GM12873 (cell line): ENCODE measurements at regions not wholly inside any gene's neighbourhood (a gene's known extent, or its start where the extent isn't known, plus 50 kb on each side); places are given as distances from the start of the nearest gene placed in this dataset.

ENCODE experiments used
- CTCF ChIP-seq: IDR thresholded peaks from 2 replicates; pipeline ENCODE4 v1.5.1; 2012; ENCODE audit warnings: low read depth, mild to moderate bottlenecking, moderate library complexity, low read length, control low read depth; ENCODE audit not compliant: insufficient read depth; ENCODE audit errors: missing control alignments

- no peak for TF ChIP-seq CTCF
These were observed 1616.2 kb upstream of the B3GALT2 start for GRCh38 chr1:194802572-194802971.

- no peak for TF ChIP-seq CTCF
These were observed 1609.6 kb upstream of the B3GALT2 start for GRCh38 chr1:194795917-194796593.

GRCh38 chr1:194787001-194787400 is 1600.6 kb upstream of the B3GALT2 start:
- no peak for TF ChIP-seq CTCF

GRCh38 chr1:194786027-194786426 is 1599.6 kb upstream of the B3GALT2 start:
- TF ChIP-seq CTCF, result no peak

GRCh38 chr1:194776657-194777056 is 1590.2 kb upstream of the B3GALT2 start:
- no peak for TF ChIP-seq CTCF

- no peak for TF ChIP-seq CTCF
These were observed 1588.1 kb upstream of the B3GALT2 start for GRCh38 chr1:194774535-194774934.

- no peak for TF ChIP-seq CTCF
These were observed 1569.0 kb upstream of the B3GALT2 start for GRCh38 chr1:194755241-194755994.
